Mesendoderm (in vitro differentiated cells): ENCODE measurements at regions not wholly inside any gene's neighbourhood (a gene's known extent, or its start where the extent isn't known, plus 50 kb on each side); places are given as distances from the start of the nearest gene placed in this dataset.

ENCODE experiments used
- DNase-seq: peaks from one replicate; pipeline ENCODE4 v3.0.0; 2013
- H2AK5ac ChIP-seq: 2 replicates; pipeline ENCODE4 v1.6.1; 2013; ENCODE audit warnings: low read length, inconsistent platforms
- H2BK120ac ChIP-seq: 2 replicates; pipeline ENCODE4 v1.6.1; 2013; ENCODE audit warnings: low read depth, mild to moderate bottlenecking, low read length, moderate library complexity, mixed read lengths
- H2BK15ac ChIP-seq: replicated peaks from 2 replicates; pipeline ENCODE4 v1.6.1; 2013; ENCODE audit warnings: low read depth, mild to moderate bottlenecking, moderate library complexity
- H2BK5ac ChIP-seq: 2 replicates; pipeline ENCODE4 v1.6.1; 2013; ENCODE audit warnings: low read length, inconsistent platforms
- H3K18ac ChIP-seq: 2 replicates; pipeline ENCODE4 v1.6.1; 2013; ENCODE audit warnings: mild to moderate bottlenecking, low read length, mixed read lengths
- H3K23ac ChIP-seq: one replicate; pipeline ENCODE4 v1.6.1; 2013; ENCODE audit warnings: low read length
- H3K27ac ChIP-seq: 2 replicates; pipeline ENCODE4 v1.5.1; 2013; ENCODE audit warnings: low read depth, mild to moderate bottlenecking, inconsistent platforms, low read length, moderate library complexity
- H3K27me3 ChIP-seq: 2 replicates; pipeline ENCODE4 v1.6.1; 2013; ENCODE audit warnings: low read length, control low read depth, mild to moderate bottlenecking, inconsistent platforms; ENCODE audit not compliant: insufficient read depth, poor library complexity
- H3K36me3 ChIP-seq: 2 replicates; pipeline ENCODE4 v1.6.1; 2013; ENCODE audit warnings: low read length, inconsistent platforms; ENCODE audit not compliant: control insufficient read depth, insufficient read depth
- H3K4ac ChIP-seq: one replicate; pipeline ENCODE4 v1.6.1; 2013; ENCODE audit warnings: low read depth, mild to moderate bottlenecking, low read length, moderate library complexity
- H3K4me1 ChIP-seq: 2 replicates; pipeline ENCODE4 v1.6.1; 2013; ENCODE audit warnings: low read depth, low read length, inconsistent platforms; ENCODE audit not compliant: control insufficient read depth
- H3K4me2 ChIP-seq: 2 replicates; pipeline ENCODE4 v1.6.1; 2013; ENCODE audit warnings: low read length
- H3K4me3 ChIP-seq: 2 replicates; pipeline ENCODE4 v1.5.1; 2013; ENCODE audit warnings: mild to moderate bottlenecking, low read length
- H3K56ac ChIP-seq: one replicate; pipeline ENCODE4 v1.6.1; 2013; ENCODE audit warnings: low read length
- H3K79me1 ChIP-seq: 2 replicates; pipeline ENCODE4 v1.6.1; 2013; ENCODE audit warnings: low read length, inconsistent platforms
- H3K79me2 ChIP-seq: 2 replicates; pipeline ENCODE4 v1.6.1; 2013; ENCODE audit warnings: mild to moderate bottlenecking, low read length; ENCODE audit not compliant: control insufficient read depth, insufficient read depth
- H3K9ac ChIP-seq: 2 replicates; pipeline ENCODE4 v1.6.1; 2013; ENCODE audit warnings: low read length, inconsistent platforms
- H4K5ac ChIP-seq: one replicate; pipeline ENCODE4 v1.6.1; 2013; ENCODE audit warnings: low read length
- H4K8ac ChIP-seq: one replicate; pipeline ENCODE4 v1.6.1; 2013; ENCODE audit warnings: low read depth, mild to moderate bottlenecking, control low read depth, low read length, moderate library complexity
- WGBS: extraction: QIAGEN DNeasy Blood & Tissue Kit; methylation state at CpG from one replicate; pipeline ENCODE4 v1.1.7; 2013; ENCODE audit warnings: low lambda C conversion rate, missing lambda C conversion rate; ENCODE audit not compliant: insufficient coverage; ENCODE audit errors: extremely low coverage; 5-methylcytosine and 5-hydroxymethylcytosine counted together

DNA sequence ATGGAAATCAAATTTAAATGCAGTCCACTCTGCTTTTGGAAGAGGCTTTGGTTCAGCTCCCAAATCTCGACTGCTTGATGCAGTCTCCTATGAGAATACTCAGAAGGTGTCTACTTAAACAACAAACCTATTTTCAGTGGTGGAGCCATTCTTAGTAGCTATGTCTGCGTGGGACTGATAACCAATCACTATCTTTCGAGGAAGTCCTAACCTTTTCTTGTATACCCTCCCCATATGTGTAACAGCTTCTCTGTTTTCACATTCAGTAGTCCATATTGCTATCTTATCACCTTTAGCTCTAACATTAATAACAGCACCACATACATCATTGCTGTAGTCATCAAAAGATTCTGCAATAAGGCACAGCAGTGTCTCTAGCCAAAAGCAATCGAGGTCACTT, 333.0 kb upstream of the ATP11B start:
- Histone ChIP-seq H3K36me3 (no peaks in the 10 kb centered on the region), H3K4me1 (no peaks in the 10 kb centered on the region), H3K4ac (no peak overlapping the region), H2BK5ac (no peak overlapping the region), H3K27ac (no peak overlapping the region), H3K27me3 (no peaks in the 10 kb centered on the region), H3K18ac (no peak overlapping the region), H4K8ac (no peak overlapping the region), H3K79me1 (no peaks in the 10 kb centered on the region), H2BK15ac (no peak overlapping the region), H3K9ac (no peak overlapping the region), H2BK120ac (no peak overlapping the region), H3K4me2 (no peak overlapping the region), H4K5ac (no peak overlapping the region), H3K79me2 (no peaks in the 10 kb centered on the region), H3K56ac (no peak overlapping the region), H2AK5ac (no peak overlapping the region), H3K23ac (no peak overlapping the region), H3K4me3 (no peak overlapping the region)
- no peak for DNase-seq
- WGBS, result no CpG with 5 or more reads among the region's 4 CpGs

DNA sequence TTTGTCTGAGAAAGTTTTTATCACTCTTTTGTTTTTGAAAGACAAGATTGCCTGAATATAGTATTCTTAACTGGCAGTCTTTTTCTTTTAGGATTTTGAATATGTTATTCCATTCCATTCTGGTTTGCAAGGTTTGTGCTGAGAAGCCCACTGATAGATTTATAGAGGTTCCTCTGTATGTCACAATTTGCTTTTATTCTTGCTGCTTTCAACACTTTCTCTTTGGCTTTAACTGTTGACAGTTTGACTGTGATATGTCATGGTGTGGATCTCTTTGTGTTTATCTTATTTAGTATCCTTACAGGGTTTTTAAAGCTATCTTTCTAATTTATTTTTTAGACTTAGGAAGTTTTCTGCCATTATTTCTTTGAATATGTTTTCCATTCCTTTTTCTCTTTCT, 331.2 kb upstream of the ATP11B start:
- Histone ChIP-seq H2BK5ac (no peak overlapping the region), H3K27ac (no peak overlapping the region)
- no peak for DNase-seq

DNA sequence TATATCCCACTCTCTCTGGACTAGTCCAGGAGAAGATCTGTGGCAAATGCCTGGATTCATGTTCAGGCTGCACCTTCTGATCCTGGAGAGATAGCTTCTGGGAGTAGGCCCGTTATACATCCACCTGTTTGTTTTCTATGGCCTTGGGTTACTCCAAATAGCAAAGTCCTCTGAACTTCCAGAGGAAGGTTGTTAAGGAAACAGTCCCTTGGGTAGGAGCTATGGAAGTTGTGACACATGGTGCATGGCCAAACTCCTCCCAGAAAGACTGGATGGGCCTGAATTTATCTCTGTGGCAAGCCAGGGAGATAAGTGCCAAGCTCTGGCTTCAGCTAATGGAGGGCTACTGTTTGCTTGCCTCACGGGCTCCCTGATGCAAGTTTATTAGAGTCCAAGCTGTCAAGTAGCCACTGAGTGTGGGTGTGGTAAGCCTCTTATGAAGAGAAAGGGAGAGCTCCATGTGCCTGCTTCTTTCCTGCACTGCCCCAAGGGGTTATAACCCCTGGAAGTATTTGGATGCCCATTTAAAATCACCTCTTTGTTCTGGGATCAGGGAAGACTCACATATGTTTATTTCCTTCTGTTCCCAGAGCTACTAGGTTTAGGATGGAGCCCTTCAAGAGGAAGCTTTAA, 328.7 kb upstream of the ATP11B start:
- Histone ChIP-seq H2BK120ac (no peak overlapping the region), H4K8ac (no peak overlapping the region), H3K36me3 (no peaks in the 10 kb centered on the region), H4K5ac (no peak overlapping the region), H3K79me1 (no peaks in the 10 kb centered on the region), H3K27me3 (peaks cover 2% of the 10 kb centered on the region), H2BK5ac (no peak overlapping the region), H3K9ac (no peak overlapping the region), H3K56ac (no peak overlapping the region), H3K18ac (no peak overlapping the region), H3K27ac (no peak overlapping the region), H3K4ac (no peak overlapping the region), H3K4me3 (no peak overlapping the region), H3K79me2 (no peaks in the 10 kb centered on the region), H3K23ac (no peak overlapping the region), H3K4me1 (no peaks in the 10 kb centered on the region), H2AK5ac (no peak overlapping the region), H2BK15ac (no peak overlapping the region), H3K4me2 (no peak overlapping the region)
- WGBS, result no CpG with 5 or more reads among the region's 2 CpGs
- no peak for DNase-seq

More for the DNA sequence above, 331.2 kb upstream of the ATP11B start:
- no peak overlapping the region for H3K4me2 ChIP-seq
- H3K36me3 ChIP-seq, result no peaks in the 10 kb centered on the region
- H2BK120ac ChIP-seq, result no peak overlapping the region
- H3K56ac ChIP-seq, result no peak overlapping the region
- no peaks in the 10 kb centered on the region for H3K4me1 ChIP-seq
- no peaks in the 10 kb centered on the region for H3K79me2 ChIP-seq
- no peak overlapping the region for H4K5ac ChIP-seq
- peaks cover 2% of the 10 kb centered on the region for H3K27me3 ChIP-seq
- no peak overlapping the region for H3K4ac ChIP-seq
- no peak overlapping the region for H2BK15ac ChIP-seq
- H4K8ac ChIP-seq, result no peak overlapping the region
- no peak overlapping the region for H3K23ac ChIP-seq
- no peak overlapping the region for H3K9ac ChIP-seq
- H3K79me1 ChIP-seq, result no peaks in the 10 kb centered on the region
- no peak overlapping the region for H2AK5ac ChIP-seq
- no peak overlapping the region for H3K18ac ChIP-seq
- H3K4me3 ChIP-seq, result no peak overlapping the region

DNA sequence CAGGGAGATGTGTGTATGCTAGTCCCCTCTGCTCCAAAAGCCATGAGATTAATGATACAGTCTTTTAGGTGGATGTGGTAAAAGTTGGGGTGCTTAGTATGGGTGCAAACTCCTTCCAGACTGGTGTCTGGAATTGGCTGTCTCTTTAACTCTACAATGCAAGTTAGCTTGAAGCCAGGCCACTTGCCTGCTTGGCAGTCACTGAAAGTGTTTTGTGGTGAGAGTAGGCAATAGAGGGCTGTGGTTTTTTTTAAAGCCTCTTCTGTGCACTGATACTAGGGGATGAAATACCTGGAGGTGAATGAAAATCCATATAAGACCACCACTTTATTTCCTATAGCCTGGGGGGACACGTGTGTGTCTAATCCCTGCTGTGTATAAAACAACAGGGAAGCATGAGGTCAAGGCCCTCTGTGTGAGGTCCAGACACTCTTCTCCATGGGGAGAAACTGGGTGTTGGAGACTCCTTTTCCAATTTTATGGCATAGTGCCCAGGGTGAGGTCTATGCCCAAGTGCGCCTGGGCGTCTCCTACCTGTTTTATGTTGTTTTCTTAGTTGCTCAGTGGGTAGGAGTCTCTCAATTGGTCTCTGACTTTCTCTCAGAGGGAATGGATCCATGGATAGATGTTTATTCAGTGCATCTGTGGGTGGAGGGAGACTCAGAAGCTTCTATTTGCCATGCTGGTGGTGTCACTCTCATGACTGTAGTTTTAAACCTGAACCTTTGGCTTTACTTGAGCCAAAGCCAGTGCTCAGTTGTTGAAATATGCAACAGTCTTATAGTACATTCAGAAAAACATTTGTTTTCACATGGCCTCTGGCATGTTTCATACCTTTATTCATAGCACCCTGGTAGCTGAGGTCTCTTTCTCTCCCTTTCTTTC, 327.8 kb upstream of the ATP11B start:
- H4K5ac ChIP-seq, result no peak overlapping the region
- no peak overlapping the region for H3K23ac ChIP-seq
- H3K9ac ChIP-seq, result no peak overlapping the region
- no peak overlapping the region for H2BK5ac ChIP-seq
- no peak for DNase-seq
- no peak overlapping the region for H3K4me2 ChIP-seq
- H3K27me3 ChIP-seq, result peaks cover 2% of the 10 kb centered on the region
- H3K27ac ChIP-seq, result no peak overlapping the region
- no peak overlapping the region for H3K56ac ChIP-seq
- H3K4me1 ChIP-seq, result no peaks in the 10 kb centered on the region
- H3K4ac ChIP-seq, result no peak overlapping the region
- no peak overlapping the region for H2AK5ac ChIP-seq
- H3K4me3 ChIP-seq, result no peak overlapping the region
- no CpG with 5 or more reads among the region's 3 CpGs for WGBS
- no peak overlapping the region for H4K8ac ChIP-seq
- no peak overlapping the region for H3K18ac ChIP-seq
- no peaks in the 10 kb centered on the region for H3K79me2 ChIP-seq
- no peaks in the 10 kb centered on the region for H3K36me3 ChIP-seq
- no peak overlapping the region for H2BK120ac ChIP-seq
- H2BK15ac ChIP-seq, result no peak overlapping the region
- H3K79me1 ChIP-seq, result no peaks in the 10 kb centered on the region

DNA sequence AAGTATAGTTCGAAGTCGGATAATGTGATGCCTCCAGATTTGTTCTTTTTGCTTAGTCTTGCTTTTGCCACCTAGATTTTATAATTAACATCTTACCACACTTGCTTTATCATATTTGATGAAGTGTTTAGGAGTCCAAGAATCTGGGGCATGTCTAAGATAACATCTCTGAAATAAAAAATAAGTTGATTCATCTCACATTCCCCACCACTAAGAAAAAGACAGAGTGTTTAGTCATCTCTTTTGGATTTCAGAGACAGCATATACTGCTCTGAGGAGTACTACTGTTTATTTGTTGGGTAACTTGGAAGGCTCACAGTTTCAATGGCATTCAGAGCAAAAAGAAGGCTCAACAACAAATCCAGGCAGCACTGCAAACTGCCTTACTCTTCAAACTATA, 324.2 kb upstream of the ATP11B start:
- Histone ChIP-seq H3K36me3 (no peaks in the 10 kb centered on the region), H3K23ac (no peak overlapping the region), H2BK120ac (no peak overlapping the region), H2BK15ac (no peak overlapping the region), H3K4ac (no peak overlapping the region), H3K9ac (no peak overlapping the region), H2AK5ac (no peak overlapping the region), H3K56ac (no peak overlapping the region), H3K4me1 (no peaks in the 10 kb centered on the region), H2BK5ac (no peak overlapping the region), H3K4me3 (no peak overlapping the region), H3K27me3 (peaks cover 2% of the 10 kb centered on the region), H3K79me2 (no peaks in the 10 kb centered on the region), H3K27ac (no peak overlapping the region), H4K8ac (no peak overlapping the region), H4K5ac (no peak overlapping the region), H3K79me1 (no peaks in the 10 kb centered on the region), H3K18ac (no peak overlapping the region), H3K4me2 (no peak overlapping the region)
- WGBS, result no CpG with 5 or more reads among the region's 2 CpGs
- DNase-seq, result no peak
